ENCODE measurements at regions not wholly inside any gene's neighbourhood (a gene's known extent, or its start where the extent isn't known, plus 50 kb on each side); places are given as distances from the start of the nearest gene placed in this dataset.
"Not testable (repeated sequence)": the region's sequence is repeated elsewhere in the genome, so short reads cannot be mapped to it uniquely, and the experiment has no call there.

GRCh38 chr10:28354511-28354910 lies 51.6 kb upstream of the MPP7 start:
- no peak for DNase-seq (ENCODE audit: low read depth in 2 of 2)

GRCh38 chr10:28355376-28355775 lies 52.5 kb upstream of the MPP7 start:
- DNase-seq (ENCODE audit: low read depth in 2 of 2): no peak

DNA sequence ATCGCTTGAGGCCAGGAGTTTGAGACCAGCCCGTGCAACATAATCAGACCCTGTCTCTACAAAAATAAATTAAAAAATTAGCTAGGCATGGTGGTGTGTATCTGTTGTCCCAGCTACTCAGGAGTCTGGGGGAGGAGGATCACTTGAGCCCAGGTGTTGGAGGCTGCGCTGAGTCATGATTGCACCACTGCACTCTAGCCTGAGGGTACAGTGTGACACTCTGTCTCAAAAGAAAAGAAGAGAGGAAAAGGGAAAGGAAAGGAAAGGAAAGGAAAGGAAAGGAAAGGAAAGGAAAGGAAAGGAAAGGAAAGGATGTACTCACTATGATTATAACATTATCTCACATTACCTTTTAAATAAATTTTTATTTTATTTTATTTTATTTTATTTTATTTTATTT lies 56.5 kb upstream of the MPP7 start:
- DNase-seq (ENCODE audit: low read depth in 2 of 2): no peak

DNA sequence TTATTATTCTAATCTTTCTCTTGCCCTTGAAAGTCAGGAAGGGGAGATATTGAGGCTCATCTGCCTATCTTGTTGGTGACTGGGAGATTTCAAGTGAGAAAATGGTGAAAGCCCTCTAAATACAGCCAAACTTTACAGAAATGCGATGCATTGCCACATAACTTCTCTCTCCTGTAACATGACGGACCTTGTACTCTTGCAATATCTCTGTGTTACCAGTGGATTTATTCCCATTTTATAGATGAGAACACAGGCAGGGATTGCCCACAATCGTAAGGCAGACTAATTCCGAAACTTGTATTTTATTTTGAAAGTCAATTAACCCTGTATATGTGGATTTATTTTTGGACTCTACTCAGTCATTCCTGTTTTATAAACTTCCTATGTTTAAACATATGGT lies 57.3 kb upstream of the MPP7 start:
- no peak for DNase-seq (ENCODE audit: low read depth in 2 of 2)

DNA sequence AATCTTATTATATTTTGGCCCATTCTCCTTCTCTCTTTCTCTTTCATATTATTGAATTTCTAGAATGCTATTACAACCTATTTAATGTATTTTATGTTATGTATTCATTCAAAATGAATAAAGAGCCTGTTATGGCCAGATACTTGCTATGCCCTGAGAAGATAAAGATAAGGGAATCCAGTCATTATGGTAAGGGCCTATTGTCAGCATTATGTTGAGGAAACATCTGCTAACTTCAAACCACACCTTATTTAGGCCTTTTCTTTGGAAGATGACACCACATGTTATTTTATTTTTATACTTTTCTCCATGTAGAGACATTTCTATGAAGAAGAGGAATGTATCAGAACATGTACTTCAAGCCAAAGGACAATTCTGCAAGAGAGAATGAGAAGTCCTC lies 60.5 kb upstream of the MPP7 start:
- DNase-seq (ENCODE audit: low read depth in 2 of 2): no peak

GRCh38 chr10:28365840-28366239 lies 63.0 kb upstream of the MPP7 start:
- DNase-seq (ENCODE audit: low read depth in 2 of 2): no peak

DNA sequence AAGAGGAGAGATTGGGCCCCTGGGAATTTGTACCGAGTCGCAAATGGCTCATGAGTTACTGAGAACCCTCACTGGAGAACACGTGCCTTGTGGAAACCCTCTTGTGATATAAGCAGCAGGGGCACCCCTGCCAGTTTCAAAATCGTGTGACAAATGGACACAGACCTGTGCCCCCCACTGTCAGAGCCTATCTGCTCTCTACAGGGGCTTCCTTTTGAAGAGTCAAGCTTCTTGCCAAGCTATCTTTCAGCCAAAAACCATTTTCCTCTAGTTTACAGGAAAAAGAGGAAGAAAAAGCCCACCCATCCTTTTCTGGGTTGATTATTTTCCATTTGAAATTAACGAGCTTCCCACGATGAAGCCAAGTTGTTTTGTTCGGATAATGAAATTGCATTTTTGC lies 64.1 kb upstream of the MPP7 start:
- DNase-seq (ENCODE audit: low read depth in 2 of 2): no peak

GRCh38 chr10:28367413-28367812 lies 64.5 kb upstream of the MPP7 start:
- no peak for DNase-seq (ENCODE audit: low read depth in 2 of 2)

DNA sequence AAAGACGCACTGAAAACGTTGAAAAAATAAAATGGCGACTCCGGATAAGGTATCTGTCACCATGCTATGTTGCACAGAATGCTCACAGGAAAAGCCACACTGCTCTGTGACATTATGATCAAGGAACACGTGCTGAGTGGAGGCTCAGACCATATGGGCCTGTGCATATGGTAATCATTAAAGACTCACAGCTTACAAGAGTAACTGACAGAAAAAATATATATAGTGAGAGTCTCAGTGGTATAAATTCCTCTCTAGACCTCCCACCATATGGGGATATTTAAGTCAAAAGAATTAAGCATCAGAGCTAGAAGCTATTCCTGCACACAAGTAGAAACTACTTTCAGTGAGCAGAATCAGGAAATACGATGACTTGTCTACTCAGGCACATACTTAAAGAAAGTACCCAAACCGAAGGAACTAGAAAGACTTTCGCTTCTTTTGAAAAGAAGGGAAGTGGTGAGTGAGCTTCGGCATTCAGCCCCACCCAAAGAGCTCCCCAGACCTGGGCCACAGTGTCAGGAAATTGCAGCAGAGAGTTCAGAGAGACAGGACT lies 65.1 kb upstream of the MPP7 start:
- DNase-seq (ENCODE audit: low read depth in 2 of 2): peak; percentile 10 to 11

GRCh38 chr10:28370107-28370835 lies 67.4 kb upstream of the MPP7 start:
- no peak for DNase-seq (ENCODE audit: low read depth in 2 of 2)

DNA sequence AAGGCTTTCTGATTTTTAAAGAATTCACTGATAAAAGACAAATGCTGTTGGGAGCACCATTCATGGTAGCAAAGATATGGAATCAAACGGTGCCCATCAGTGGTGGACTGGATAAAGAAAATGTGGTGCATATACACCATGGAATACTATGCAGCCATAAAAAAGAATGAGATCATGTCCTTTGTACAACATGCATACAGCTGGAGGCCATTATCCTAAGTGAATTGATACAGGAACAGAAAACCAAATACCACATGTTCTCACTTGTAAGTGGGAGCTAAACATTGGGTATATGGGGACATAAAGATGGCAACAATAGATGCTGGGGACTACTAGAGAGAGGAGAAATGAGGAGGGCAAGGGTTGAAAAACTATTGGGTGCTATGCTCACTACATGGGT lies 68.8 kb upstream of the MPP7 start:
- not testable (repeated sequence) for DNase-seq (ENCODE audit: low read depth in 2 of 2)

GRCh38 chr10:28374036-28374435 lies 71.2 kb upstream of the MPP7 start:
- DNase-seq (ENCODE audit: low read depth in 2 of 2): no peak

- no peak for DNase-seq (ENCODE audit: low read depth in 2 of 2)
Observed at GRCh38 chr10:28375399-28376354, 72.8 kb upstream of the MPP7 start.

- DNase-seq (ENCODE audit: low read depth in 2 of 2): no peak
Observed at GRCh38 chr10:28378986-28379585, 76.2 kb upstream of the MPP7 start.

GRCh38 chr10:28381466-28381865 lies 78.6 kb upstream of the MPP7 start:
- DNase-seq (ENCODE audit: low read depth in 2 of 2): no peak

DNA sequence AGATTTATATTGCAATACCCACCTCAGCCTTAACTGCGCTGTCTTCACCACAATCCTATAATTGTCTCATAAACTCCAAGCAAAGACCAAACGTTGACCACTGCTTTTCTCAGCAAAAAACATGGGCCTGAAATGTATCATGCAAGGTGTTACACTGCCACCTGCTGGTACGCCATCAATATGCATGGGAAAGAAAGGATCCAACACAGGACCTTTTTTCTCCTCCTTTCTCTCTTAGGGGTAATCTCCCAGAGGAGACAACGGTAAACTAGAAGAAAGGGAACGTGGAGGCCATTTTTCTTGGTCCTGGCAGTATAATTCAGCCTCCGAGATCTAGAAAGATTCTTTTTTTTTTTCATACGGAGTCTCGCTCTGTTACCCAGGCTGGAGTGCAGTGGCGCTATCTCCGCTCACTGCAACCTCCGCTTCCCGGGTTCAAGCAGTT lies 79.1 kb upstream of the MPP7 start:
- peak; percentile 56 to 76 for DNase-seq (ENCODE audit: low read depth in 2 of 2)

DNA sequence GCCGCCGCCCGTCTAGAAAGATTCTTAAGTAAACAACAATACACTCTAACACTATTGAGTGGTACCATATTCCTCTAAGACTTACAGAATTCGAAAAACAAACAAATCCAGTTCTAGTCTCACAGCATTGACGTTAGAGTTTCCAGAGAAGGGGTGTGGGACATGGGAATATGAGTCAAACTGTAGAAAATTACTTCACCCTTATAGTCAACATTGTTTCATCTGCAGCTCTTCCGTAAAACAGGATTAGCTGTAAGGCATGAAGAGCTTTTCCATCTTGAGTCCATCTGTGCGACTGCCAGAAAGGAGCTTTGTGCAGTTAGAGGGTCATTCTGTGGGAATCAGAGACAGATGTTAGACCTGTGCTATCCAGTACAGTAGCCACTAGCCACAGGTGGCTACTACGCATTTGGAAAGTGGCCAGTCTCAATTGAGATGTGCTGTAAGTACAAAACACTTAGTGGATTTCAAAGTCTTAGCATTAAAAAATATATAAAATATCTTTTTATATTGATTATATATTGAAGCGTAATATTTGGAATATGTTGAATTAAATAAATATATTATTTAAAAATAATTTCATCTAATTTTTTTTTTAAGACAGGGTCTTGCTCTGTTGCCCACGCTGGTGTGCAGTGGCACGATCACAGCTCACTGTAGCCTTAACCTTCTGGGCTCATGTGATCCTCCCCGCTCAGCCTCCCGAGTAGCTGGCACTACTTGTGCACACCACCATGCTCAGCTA lies 79.8 kb upstream of the MPP7 start:
- no peak for DNase-seq (ENCODE audit: low read depth in 2 of 2)

- DNase-seq (ENCODE audit: low read depth in 2 of 2): no peak
Observed at GRCh38 chr10:28384557-28384956, 81.7 kb upstream of the MPP7 start.

DNA sequence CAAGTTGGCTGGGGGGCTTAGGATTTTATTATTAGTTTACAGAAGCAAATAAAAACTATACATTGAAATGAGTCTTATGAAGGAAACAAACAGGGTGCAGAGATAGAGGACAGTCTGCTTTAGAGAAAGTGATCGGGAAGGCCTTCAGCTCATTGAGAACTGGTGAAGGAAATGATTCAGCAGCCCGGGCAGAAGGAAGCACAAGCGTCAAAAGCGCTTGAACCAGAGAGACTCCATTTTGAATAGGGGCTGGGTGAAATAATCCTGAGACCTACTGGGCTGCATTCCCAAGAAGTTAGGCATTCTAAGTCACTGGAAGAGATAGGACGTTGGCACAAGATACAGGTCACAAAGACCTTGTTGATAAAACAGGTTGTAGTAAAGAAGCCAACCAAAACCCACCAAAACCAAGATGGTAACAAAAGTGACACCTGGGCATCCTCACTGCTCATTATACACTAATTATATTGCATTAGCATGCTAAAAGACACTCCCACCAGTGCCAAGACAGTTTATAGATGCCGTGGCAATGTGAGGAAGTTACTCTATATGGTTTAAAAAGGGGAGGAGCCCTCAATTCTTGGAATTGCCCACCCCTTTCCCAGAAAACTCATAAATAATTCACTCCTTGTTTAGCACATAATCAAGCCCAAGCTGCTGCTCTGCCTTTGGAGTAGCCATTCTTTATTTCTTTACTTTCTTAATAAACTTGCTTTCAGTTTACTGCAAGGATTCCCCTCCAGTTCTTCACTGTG lies 83.1 kb upstream of the MPP7 start:
- no peak for DNase-seq (ENCODE audit: low read depth in 2 of 2)

GRCh38 chr10:28386503-28386868 lies 83.6 kb upstream of the MPP7 start:
- no peak for DNase-seq (ENCODE audit: low read depth in 2 of 2)

DNA sequence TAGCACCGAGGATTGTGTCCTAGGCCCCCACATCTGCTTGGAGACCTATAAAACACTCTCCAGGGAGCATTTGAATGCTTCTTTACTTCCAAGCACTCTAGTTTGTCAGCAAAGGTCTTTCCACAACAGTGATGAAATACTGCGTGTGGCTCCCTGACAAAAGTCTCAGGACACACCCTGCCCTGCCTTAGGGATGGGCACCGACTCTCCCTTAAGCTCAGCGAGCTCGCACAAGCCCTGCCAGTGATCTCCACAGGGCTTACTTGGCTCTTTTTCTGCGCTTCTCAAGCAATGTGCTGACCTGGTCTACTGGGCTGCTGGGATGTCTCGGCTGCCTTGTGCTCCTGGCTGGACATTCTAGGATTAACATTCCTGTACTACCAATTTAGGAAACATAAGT lies 84.3 kb upstream of the MPP7 start:
- DNase-seq (ENCODE audit: low read depth in 2 of 2): no peak
